ENCODE measurements at regions not wholly inside any gene's neighbourhood (a gene's known extent, or its start where the extent isn't known, plus 50 kb on each side); places are given as distances from the start of the nearest gene placed in this dataset.

- POLR2A ChIA-PET (ENCODE audit: partially characterized antibody) = no interaction called here
These were observed 1088.0 kb upstream of the PCDH7 start for GRCh38 chr4:29632199-29632598.

More at GRCh38 chr4:29632199-29632598, 1088.0 kb upstream of the PCDH7 start:
- no peaks in the 10 kb centered on the region for H3K27me3 ChIP-seq (replicated peaks in 1 of 4; ENCODE audit: control insufficient read depth in 3 of 4, extremely low read depth in 1 of 4, insufficient read depth in 3 of 4, low read length in 3 of 4)
- no peak overlapping the region for H3K4me2 ChIP-seq (ENCODE audit: insufficient read depth in 1 of 2, low read depth in 2 of 2, low read length in 2 of 2)
- no peak overlapping the region for H3K18ac ChIP-seq (ENCODE audit: extremely low read depth, low read length)
- H2BK120ac ChIP-seq (replicated peaks; ENCODE audit: low read depth, low read length) = no peak overlapping the region
- no peak overlapping the region for H4K91ac ChIP-seq (replicated peaks; ENCODE audit: insufficient read length, low read length)
- H2BK12ac ChIP-seq (ENCODE audit: low read depth, low read length) = no peak overlapping the region
- no peak overlapping the region for H3K4ac ChIP-seq (replicated peaks; ENCODE audit: insufficient read length, low read depth, low read length)
- no peaks in the 10 kb centered on the region for H3K23me2 ChIP-seq (ENCODE audit: low read depth, low read length)
- H2BK5ac ChIP-seq (ENCODE audit: low read depth, low read length) = no peak overlapping the region
- H2AFZ ChIP-seq (ENCODE audit: low read length) = no peak overlapping the region
- H3K9me3 ChIP-seq (ENCODE audit: insufficient read depth in 2 of 2, low read depth in 1 of 2, low read length in 1 of 2) = no peaks in the 10 kb centered on the region
- no peak for DNase-seq (ENCODE audit: low read depth in 1 of 2, low spot score in 2 of 2)
- H2AK5ac ChIP-seq (ENCODE audit: low read depth, low read length) = no peak overlapping the region
- H3K23ac ChIP-seq (ENCODE audit: insufficient read length) = no peak overlapping the region
- 50% methylated on average over 2 of the region's 2 CpGs; no CpG with 5 or more reads in 1 of the 2 experiments for WGBS, 2 experiments (ENCODE audit: extremely low coverage in 1 of 2, insufficient coverage in 1 of 2, insufficient read length in 1 of 2, insufficient replicate concordance in 2 of 2, low coverage in 1 of 2, low lambda C conversion rate in 2 of 2, missing lambda C conversion rate in 1 of 2)
- CTCF ChIA-PET (ENCODE audit: partially characterized antibody) = no interaction called here
- H3K4me1 ChIP-seq (replicated peaks in 1 of 4; ENCODE audit: control insufficient read depth in 3 of 4, insufficient read depth in 4 of 4, low read length in 3 of 4) = no peaks in the 10 kb centered on the region
- H2BK15ac ChIP-seq (ENCODE audit: low read length) = no peak overlapping the region
- H2BK20ac ChIP-seq (ENCODE audit: low read length) = no peak overlapping the region
- H3K27ac ChIP-seq (ENCODE audit: low read depth, low read length) = no peak overlapping the region
- FAIRE-seq = no peak
- no peak overlapping the region for H3K9ac ChIP-seq (replicated peaks in 1 of 4; ENCODE audit: extremely low read depth in 1 of 4, low read depth in 3 of 4, low read length in 3 of 4)
- H4K5ac ChIP-seq (ENCODE audit: insufficient read length, low read depth, low read length) = no peak overlapping the region
- TF ChIP-seq NRF1 (IDR thresholded peaks at IDR 0.05; ENCODE audit: low read depth, low read length) (no peak), KDM5A (IDR thresholded peaks at IDR 0.05; ENCODE audit: low read length) (no peak), ATF3 (IDR thresholded peaks at IDR 0.05; ENCODE audit: insufficient read depth, low read depth, low read length) (no peak), EZH2 (IDR thresholded peaks at IDR 0.05; ENCODE audit: low read depth, low read length, severe bottlenecking) (no peak), JUN (IDR thresholded peaks at IDR 0.05; ENCODE audit: low read depth, low read length) (no peak), GTF2F1 (IDR thresholded peaks at IDR 0.05; ENCODE audit: borderline replicate concordance, low read depth, low read length) (no peak), YY1 (IDR thresholded peaks at IDR 0.05; ENCODE audit: low read depth, low read length) (no peak)
- H3K79me2 ChIP-seq (ENCODE audit: control insufficient read depth in 1 of 2, insufficient read depth in 2 of 2, low read length in 2 of 2) = no peaks in the 10 kb centered on the region
- H3K56ac ChIP-seq (replicated peaks; ENCODE audit: insufficient read length, low read depth, low read length) = no peak overlapping the region
- no peaks in the 10 kb centered on the region for H3K36me3 ChIP-seq (ENCODE audit: control insufficient read depth in 2 of 4, insufficient read depth in 4 of 4, low read length in 3 of 4)
- no peaks in the 10 kb centered on the region for H4K20me1 ChIP-seq (replicated peaks in 1 of 2; ENCODE audit: control insufficient read depth in 1 of 2, insufficient read depth in 2 of 2, low read length in 2 of 2)
- no peak overlapping the region for H4K8ac ChIP-seq (ENCODE audit: extremely low read depth, insufficient read depth, low read length)
- no peaks in the 10 kb centered on the region for H3K79me1 ChIP-seq (ENCODE audit: low read depth, low read length)
- H3K4me3 ChIP-seq (ENCODE audit: extremely low read depth in 1 of 4, insufficient read depth in 2 of 4, low read depth in 3 of 4, low read length in 4 of 4) = no peak overlapping the region
- no peak overlapping the region for H3K14ac ChIP-seq (ENCODE audit: insufficient read length)
